CD4-positive, alpha-beta T cell (primary cell): ENCODE measurements at regions not wholly inside any gene's neighbourhood (a gene's known extent, or its start where the extent isn't known, plus 50 kb on each side); places are given as distances from the start of the nearest gene placed in this dataset.

Experiments used
- ATAC-seq: fragments of 200-7000 bp; cut with Tn5 transposase; one replicate; pipeline ENCODE4 v1.10.0; 2022; ENCODE audit warnings: mild to moderate bottlenecking; ENCODE audit not compliant: poor library complexity
- CTCF ChIA-PET: fragments of 350-600 bp; sonication (Branson Sonifier 250); formaldehyde crosslinking; loops from one replicate; lab custom pipeline; 2021; ENCODE audit warnings: antibody characterized with exemption, inconsistent platforms; lab: Charles Lee
- POLR2A ChIA-PET: fragments of 350-600 bp; sonication (Branson Sonifier 250); formaldehyde crosslinking; loops from one replicate; lab custom pipeline; 2021; ENCODE audit warnings: antibody characterized with exemption, inconsistent platforms; lab: Charles Lee
- DNase-seq, 14 experiments: peaks; one replicate each; pipeline ENCODE4 v3.0.0-alpha.2; 2013 to 2020; ENCODE audit warnings: mixed read lengths in 2 of 14
- H3K27ac ChIP-seq, 2 donors: one replicate each; pipeline versions ENCODE4 v1.5.1 to v1.7.0; 2013; ENCODE audit warnings: low read length in 2 of 2, low read depth in 1 of 2, mild to moderate bottlenecking in 1 of 2
- H3K27me3 ChIP-seq, 2 experiments: 1 replicate in 1 of 2; 2 replicates in 1 of 2; pipeline versions ENCODE4 v1.6.1 to v1.7.0; 2013; ENCODE audit warnings: low read length in 2 of 2, control low read depth in 1 of 2, mild to moderate bottlenecking in 1 of 2, moderate library complexity in 1 of 2; ENCODE audit not compliant: insufficient read depth in 2 of 2, control insufficient read depth in 1 of 2
- H3K36me3 ChIP-seq: one replicate; pipeline ENCODE4 v1.6.1; 2013; ENCODE audit warnings: low read length, control low read depth; ENCODE audit not compliant: insufficient read depth
- H3K4me1 ChIP-seq: one replicate; pipeline ENCODE4 v1.6.1; 2013; ENCODE audit warnings: low read length, control low read depth; ENCODE audit not compliant: insufficient read depth
- H3K4me3 ChIP-seq: one replicate; pipeline ENCODE4 v1.5.1; 2013; ENCODE audit warnings: mild to moderate bottlenecking, low read length, moderate library complexity
- H3K9me3 ChIP-seq, 2 experiments: 1 replicate in 1 of 2; 2 replicates in 1 of 2; pipeline versions ENCODE4 v1.6.1 to v1.7.0; 2013; ENCODE audit warnings: low read length in 2 of 2, mild to moderate bottlenecking in 2 of 2, control low read depth in 1 of 2, moderate library complexity in 1 of 2; ENCODE audit not compliant: control insufficient read depth in 1 of 2, insufficient read depth in 1 of 2
- H3K27ac Mint-ChIP-seq: one replicate; pipeline ENCODE4 v1.8.0; 2020; ENCODE audit warnings: mixed read lengths
- H3K27me3 Mint-ChIP-seq: one replicate; pipeline ENCODE4 v1.8.0; 2021; ENCODE audit warnings: mixed read lengths
- H3K36me3 Mint-ChIP-seq: one replicate; pipeline ENCODE4 v1.8.0; 2021; ENCODE audit warnings: low read depth, mixed read lengths
- H3K4me1 Mint-ChIP-seq: one replicate; pipeline ENCODE4 v1.8.0; 2021; ENCODE audit warnings: low read depth, mixed read lengths
- H3K4me3 Mint-ChIP-seq: one replicate; pipeline ENCODE4 v1.8.0; 2020; ENCODE audit warnings: mild to moderate bottlenecking, mixed read lengths
- H3K9me3 Mint-ChIP-seq: one replicate; pipeline ENCODE4 v1.8.0; 2020; ENCODE audit warnings: mixed read lengths
- CTCF ChIP-seq: fragments of 200-600 bp; IDR thresholded peaks from one replicate; pipeline ENCODE4 v1.8.0; 2022; ENCODE audit warnings: antibody characterized with exemption, mild to moderate bottlenecking
- intact Hi-C, 2 experiments: fragments of 100-400 bp; cut with DNase I in 1 of 2; cut with micrococcal nuclease in 1 of 2; formaldehyde crosslinking; loops; one replicate each; pipeline versions ENCODE4 v1.15.1 to v1.9.0; 2023 to 2025; cut with DNase I, micrococcal nuclease

DNA sequence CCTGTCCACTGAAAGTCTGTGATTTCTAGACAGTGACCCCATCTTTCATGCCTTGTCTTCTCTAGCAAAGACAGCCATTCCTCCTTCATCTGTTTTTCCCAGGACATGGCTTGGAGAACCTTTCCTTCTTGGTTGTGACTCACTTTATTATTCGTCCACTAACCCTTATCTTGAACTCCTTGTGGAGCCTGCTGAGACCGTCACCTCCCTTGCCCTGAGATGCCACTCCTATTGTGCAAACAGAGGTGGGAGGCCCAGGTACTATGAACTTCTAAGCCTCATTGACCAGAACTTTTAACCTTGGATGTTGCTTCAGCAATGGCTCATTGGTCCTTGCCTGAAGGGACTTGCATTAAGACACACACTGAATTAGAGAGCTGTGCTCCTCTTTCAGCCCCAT, 117.5 kb downstream of the FOXD2 start:
- no peak overlapping the region for H3K27ac ChIP-seq
- H3K27ac Mint-ChIP-seq, result no peak overlapping the region
- ChIA-PET POLR2A (no interaction called here), CTCF (no interaction called here)
- no peak for ATAC-seq
- TF ChIP-seq CTCF, result no peak
- H3K4me3 Mint-ChIP-seq, result no peak overlapping the region
- H3K36me3 ChIP-seq, result no peaks in the 10 kb centered on the region
- DNase-seq, result no peak
- H3K36me3 Mint-ChIP-seq, result no peaks in the 10 kb centered on the region
- H3K4me1 Mint-ChIP-seq, result no peaks in the 10 kb centered on the region
- H3K9me3 ChIP-seq, result peaks cover 0 to 4% of the 10 kb centered on the region in 2 experiments
- H3K27me3 Mint-ChIP-seq, result peaks cover 44% of the 10 kb centered on the region
- intact Hi-C loops, result no loop called here
- H3K27me3 ChIP-seq, result peaks cover 0 to 3% of the 10 kb centered on the region in 2 experiments
- H3K9me3 Mint-ChIP-seq, result no peaks in the 10 kb centered on the region
- no peaks in the 10 kb centered on the region for H3K4me1 ChIP-seq
- H3K4me3 ChIP-seq, result no peak overlapping the region

DNA sequence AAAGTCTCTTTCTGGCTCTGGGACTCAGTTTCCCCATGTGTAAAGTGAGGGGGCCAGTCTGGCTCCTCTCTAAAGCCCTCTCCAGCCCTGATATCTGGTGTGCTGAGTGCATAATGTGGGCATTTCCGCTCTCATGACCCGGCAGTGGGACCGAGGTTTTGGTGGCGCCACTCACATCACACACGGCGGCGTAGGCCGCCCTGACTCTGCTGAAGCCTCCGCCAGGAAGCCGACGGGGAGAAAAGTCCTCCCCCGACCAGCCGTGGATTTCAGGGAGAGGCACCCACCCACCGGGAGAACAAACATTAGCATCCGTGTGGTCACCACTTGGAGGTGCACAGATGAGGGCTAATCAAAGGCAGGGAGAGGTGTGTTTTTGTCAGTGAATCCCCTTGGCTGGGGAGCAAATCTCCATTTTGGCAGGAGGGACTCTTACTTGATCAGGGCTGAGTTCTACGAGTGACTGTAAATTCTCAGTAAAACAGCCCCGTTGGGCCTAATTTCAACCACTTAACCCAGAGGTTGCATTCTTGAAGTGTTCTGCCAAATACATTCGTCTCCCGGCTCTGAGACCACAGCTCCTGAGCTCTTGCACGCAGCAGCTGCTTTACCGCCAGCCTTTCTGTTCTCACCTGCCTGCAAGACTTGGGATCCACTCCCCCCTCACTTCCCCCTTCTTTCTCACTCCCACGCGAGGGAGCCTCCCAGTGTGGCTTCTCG, 118.2 kb downstream of the FOXD2 start:
- Mint-ChIP-seq H3K4me1 (no peaks in the 10 kb centered on the region), H3K27me3 (peaks cover 47% of the 10 kb centered on the region), H3K36me3 (no peaks in the 10 kb centered on the region), H3K9me3 (no peaks in the 10 kb centered on the region), H3K27ac (no peak overlapping the region), H3K4me3 (no peak overlapping the region)
- H3K4me1 ChIP-seq, result no peaks in the 10 kb centered on the region
- ChIA-PET POLR2A (no interaction called here), CTCF (no interaction called here)
- intact Hi-C loops, result no loop called here
- peaks cover 0 to 6% of the 10 kb centered on the region in 2 experiments for H3K27me3 ChIP-seq
- TF ChIP-seq CTCF, result no peak
- no peak overlapping the region for H3K4me3 ChIP-seq
- ATAC-seq (no peak), DNase-seq (no peak)
- H3K27ac ChIP-seq, result no peak overlapping the region
- H3K36me3 ChIP-seq, result no peaks in the 10 kb centered on the region
- peaks cover 0 to 4% of the 10 kb centered on the region in 2 experiments for H3K9me3 ChIP-seq

- POLR2A ChIA-PET, result no interaction called here
- Histone ChIP-seq H3K36me3 (no peaks in the 10 kb centered on the region), H3K27me3 (peaks cover 0 to 8% of the 10 kb centered on the region in 2 experiments), H3K4me3 (no peak overlapping the region), H3K9me3 (peaks cover 0 to 4% of the 10 kb centered on the region in 2 experiments), H3K4me1 (no peaks in the 10 kb centered on the region), H3K27ac (no peak overlapping the region)
- Mint-ChIP-seq H3K27ac (no peak overlapping the region), H3K4me1 (no peaks in the 10 kb centered on the region), H3K9me3 (no peaks in the 10 kb centered on the region), H3K36me3 (no peaks in the 10 kb centered on the region), H3K4me3 (no peak overlapping the region), H3K27me3 (peaks cover 54% of the 10 kb centered on the region)
- CTCF ChIA-PET, result no interaction called here
- no peak for DNase-seq
- no peak for ATAC-seq
- TF ChIP-seq CTCF, result no peak
- intact Hi-C loops, result no loop called here
Observed at GRCh38 chr1:47557066-47557465, 119.2 kb downstream of the FOXD2 start.
